ENCODE measurements at regions not wholly inside any gene's neighbourhood (a gene's known extent, or its start where the extent isn't known, plus 50 kb on each side); places are given as distances from the start of the nearest gene placed in this dataset.

DNA sequence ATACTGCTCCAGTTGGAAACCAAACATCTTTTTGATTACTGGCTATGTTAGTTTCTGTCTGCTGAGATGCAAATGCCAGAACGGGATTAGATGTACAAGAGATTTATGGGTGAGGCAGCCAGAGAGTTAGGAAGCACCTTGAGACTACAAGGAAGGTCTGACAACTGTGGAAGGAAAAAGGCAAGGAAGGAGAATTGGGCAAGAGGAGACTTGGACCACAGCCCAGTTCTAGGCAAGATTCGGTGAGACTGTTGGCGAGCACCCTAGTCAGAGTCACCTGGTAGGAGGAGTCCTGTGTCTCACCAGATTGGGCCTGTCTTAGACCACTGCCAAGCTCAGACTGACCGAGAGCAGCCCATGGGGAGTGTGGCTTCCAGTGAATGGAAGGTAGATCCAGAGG lies 91.8 kb upstream of the F13A1 start:
- TF ChIP-seq, protein P1, sequence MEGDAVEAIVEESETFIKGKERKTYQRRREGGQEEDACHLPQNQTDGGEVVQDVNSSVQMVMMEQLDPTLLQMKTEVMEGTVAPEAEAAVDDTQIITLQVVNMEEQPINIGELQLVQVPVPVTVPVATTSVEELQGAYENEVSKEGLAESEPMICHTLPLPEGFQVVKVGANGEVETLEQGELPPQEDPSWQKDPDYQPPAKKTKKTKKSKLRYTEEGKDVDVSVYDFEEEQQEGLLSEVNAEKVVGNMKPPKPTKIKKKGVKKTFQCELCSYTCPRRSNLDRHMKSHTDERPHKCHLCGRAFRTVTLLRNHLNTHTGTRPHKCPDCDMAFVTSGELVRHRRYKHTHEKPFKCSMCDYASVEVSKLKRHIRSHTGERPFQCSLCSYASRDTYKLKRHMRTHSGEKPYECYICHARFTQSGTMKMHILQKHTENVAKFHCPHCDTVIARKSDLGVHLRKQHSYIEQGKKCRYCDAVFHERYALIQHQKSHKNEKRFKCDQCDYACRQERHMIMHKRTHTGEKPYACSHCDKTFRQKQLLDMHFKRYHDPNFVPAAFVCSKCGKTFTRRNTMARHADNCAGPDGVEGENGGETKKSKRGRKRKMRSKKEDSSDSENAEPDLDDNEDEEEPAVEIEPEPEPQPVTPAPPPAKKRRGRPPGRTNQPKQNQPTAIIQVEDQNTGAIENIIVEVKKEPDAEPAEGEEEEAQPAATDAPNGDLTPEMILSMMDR (IDR thresholded peaks at IDR 0.05): no peak
- no peak for TF ChIP-seq POLR2A (IDR thresholded peaks at IDR 0.05)
- intact Hi-C loops (cut with DNase I): no loop called here
- H3K27ac ChIP-seq: no peak overlapping the region
- no peaks in the 10 kb centered on the region for H3K9me3 ChIP-seq (replicated peaks in 1 of 3)
- no peaks in the 10 kb centered on the region for H3K27me3 ChIP-seq
- H3K4me3 ChIP-seq: no peak overlapping the region
- WGBS, 4 donors: 59 to 75% (median 72%) methylated on average over 4 of the region's 4 CpGs
- no peaks in the 10 kb centered on the region for H3K36me3 ChIP-seq (replicated peaks in 1 of 2)
- DNase-seq: no peak
- no peaks in the 10 kb centered on the region for H3K4me1 ChIP-seq (replicated peaks in 1 of 2)

DNA sequence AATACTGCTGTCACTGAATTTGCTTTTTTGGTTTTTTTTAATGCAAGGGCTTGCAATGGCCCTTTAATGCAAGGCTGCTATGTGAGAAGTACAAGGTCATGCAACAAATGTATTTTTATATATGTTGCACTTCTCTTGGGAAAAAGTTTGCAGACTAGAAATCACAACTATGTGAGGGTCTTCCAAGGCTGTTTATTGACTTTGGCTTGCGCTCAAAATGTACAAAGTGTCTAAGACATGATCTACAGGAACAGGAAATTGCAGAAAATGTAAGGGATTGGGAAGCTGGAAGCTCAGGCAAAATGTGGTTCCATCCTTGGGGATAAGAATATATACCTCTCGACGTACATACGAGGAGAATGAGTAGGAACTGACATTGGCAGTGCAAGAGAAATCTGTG lies 92.2 kb upstream of the F13A1 start:
- no peaks in the 10 kb centered on the region for H3K36me3 ChIP-seq (replicated peaks in 1 of 2)
- H3K27ac ChIP-seq: no peak overlapping the region
- H3K4me3 ChIP-seq: no peak overlapping the region
- no peaks in the 10 kb centered on the region for H3K9me3 ChIP-seq (replicated peaks in 1 of 3)
- H3K27me3 ChIP-seq: no peaks in the 10 kb centered on the region
- no peaks in the 10 kb centered on the region for H3K4me1 ChIP-seq (replicated peaks in 1 of 2)
- intact Hi-C loops (cut with DNase I): no loop called here
- no peak for DNase-seq
- TF ChIP-seq, protein P1 (IDR thresholded peaks at IDR 0.05): no peak
- TF ChIP-seq POLR2A (IDR thresholded peaks at IDR 0.05): no peak
- 70 to 89% (median 78%) methylated on average over 4 of the region's 4 CpGs for WGBS, 4 donors

- WGBS, 4 donors: 63 to 80% (median 69%) methylated on average over 5 of the region's 5 CpGs
- no peaks in the 10 kb centered on the region for H3K9me3 ChIP-seq (replicated peaks in 1 of 3)
- H3K36me3 ChIP-seq (replicated peaks in 1 of 2): no peaks in the 10 kb centered on the region
- H3K4me3 ChIP-seq: no peak overlapping the region
- TF ChIP-seq, protein P1 (IDR thresholded peaks at IDR 0.05): no peak
- TF ChIP-seq POLR2A (IDR thresholded peaks at IDR 0.05): no peak
- DNase-seq: no peak
- no peaks in the 10 kb centered on the region for H3K27me3 ChIP-seq
- no peak overlapping the region for H3K27ac ChIP-seq
- intact Hi-C loops (cut with DNase I): no loop called here
- no peaks in the 10 kb centered on the region for H3K4me1 ChIP-seq (replicated peaks in 1 of 2)
These were observed 94.5 kb upstream of the F13A1 start for GRCh38 chr6:6414931-6415330.

DNA sequence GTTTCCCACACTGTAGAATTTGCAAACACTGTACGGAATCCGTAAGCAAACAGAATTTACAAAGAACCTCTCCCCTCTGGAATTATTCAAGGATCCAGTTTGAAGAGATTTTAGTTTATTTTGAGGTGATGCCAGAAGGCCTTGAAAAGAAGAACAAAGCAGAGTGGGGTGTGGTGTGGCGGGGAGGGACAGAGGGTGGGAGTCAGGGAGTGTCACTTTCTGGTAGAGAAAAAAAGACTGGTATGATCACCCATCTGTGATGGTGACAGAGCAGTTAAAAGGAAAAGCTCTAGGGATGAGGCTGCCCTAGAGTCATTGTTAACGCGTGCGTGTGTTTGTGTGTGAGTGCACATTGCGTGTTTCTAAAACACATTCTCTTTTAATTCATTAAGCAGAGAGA lies 97.0 kb upstream of the F13A1 start:
- Histone ChIP-seq H3K4me3 (no peak overlapping the region), H3K27me3 (no peaks in the 10 kb centered on the region), H3K36me3 (replicated peaks in 1 of 2) (no peaks in the 10 kb centered on the region), H3K4me1 (replicated peaks in 1 of 2) (no peaks in the 10 kb centered on the region), H3K9me3 (replicated peaks in 1 of 3) (no peaks in the 10 kb centered on the region), H3K27ac (no peak overlapping the region)
- TF ChIP-seq, protein P1 (IDR thresholded peaks at IDR 0.05): no peak
- no peak for TF ChIP-seq POLR2A (IDR thresholded peaks at IDR 0.05)
- WGBS, 4 donors: 82 to 85% (median 83%) methylated on average over 7 of the region's 7 CpGs
- no peak for DNase-seq
- intact Hi-C loops (cut with DNase I): no loop called here
